AG04450 (cell line): ENCODE measurements at regions not wholly inside any gene's neighbourhood (a gene's known extent, or its start where the extent isn't known, plus 50 kb on each side); places are given as distances from the start of the nearest gene placed in this dataset.
"Not testable (repeated sequence)": the region's sequence is repeated elsewhere in the genome, so short reads cannot be mapped to it uniquely, and the experiment has no call there.

ENCODE experiments used
- CTCF ChIA-PET: fragments of 300-600, 350-600 bp; formaldehyde crosslinking; extraction: SDS; loops from one replicate; lab custom pipeline; 2022; ENCODE audit warnings: antibody characterized with exemption, inconsistent platforms; lab: Charles Lee
- POLR2A ChIA-PET: fragments of 350-600 bp; formaldehyde crosslinking; extraction: SDS; loops from one replicate; lab custom pipeline; 2021; ENCODE audit warnings: antibody characterized with exemption, inconsistent platforms; lab: Yijun Ruan, JAX
- DNase-seq: peaks from one replicate; pipeline ENCODE4 v3.0.0-alpha.2; 2011; ENCODE audit warnings: low read depth, low spot score
- H3K27ac ChIP-seq: one replicate; pipeline ENCODE4 v1.5.1; 2012; ENCODE audit warnings: low read depth, low read length, control low read depth
- H3K27me3 ChIP-seq: one replicate; pipeline ENCODE4 v1.6.0; 2012; ENCODE audit warnings: low read length; ENCODE audit not compliant: control insufficient read depth, insufficient read depth
- H3K4me3 ChIP-seq: 2 replicates; pipeline ENCODE4 v1.5.1; 2011; ENCODE audit warnings: mild to moderate bottlenecking, low read depth, low read length, control low read depth
- H3K9me3 ChIP-seq: 2 replicates; pipeline ENCODE4 v1.5.1; 2012; ENCODE audit warnings: low read length; ENCODE audit not compliant: control insufficient read depth, insufficient read depth
- TF ChIP-seq, protein P1 (sequence below): IDR thresholded peaks from 2 replicates; pipeline ENCODE4 v1.5.1; 2011; ENCODE audit warnings: low read depth, low read length, control low read depth, inconsistent platforms

DNA sequence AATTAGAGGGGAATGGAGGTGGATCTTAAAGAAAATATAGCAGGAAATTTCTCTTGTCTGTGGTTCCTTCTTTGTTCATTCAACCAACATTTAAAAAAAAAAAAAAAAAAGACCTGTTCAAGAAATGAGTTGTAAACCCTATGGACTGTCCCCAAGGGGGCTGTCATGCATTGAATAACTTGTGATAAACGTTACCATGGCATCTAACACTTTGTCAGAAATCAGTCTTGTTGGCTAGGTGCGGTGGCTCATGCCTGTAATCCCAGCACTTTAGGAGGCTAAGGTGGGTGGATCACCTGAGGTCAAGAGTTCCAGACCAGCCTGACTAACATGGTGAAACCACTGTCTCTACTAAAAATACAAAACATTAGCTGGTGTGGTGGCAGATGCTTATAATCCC is 381.7 kb downstream of the BCKDHB start:
- TF ChIP-seq, protein P1, sequence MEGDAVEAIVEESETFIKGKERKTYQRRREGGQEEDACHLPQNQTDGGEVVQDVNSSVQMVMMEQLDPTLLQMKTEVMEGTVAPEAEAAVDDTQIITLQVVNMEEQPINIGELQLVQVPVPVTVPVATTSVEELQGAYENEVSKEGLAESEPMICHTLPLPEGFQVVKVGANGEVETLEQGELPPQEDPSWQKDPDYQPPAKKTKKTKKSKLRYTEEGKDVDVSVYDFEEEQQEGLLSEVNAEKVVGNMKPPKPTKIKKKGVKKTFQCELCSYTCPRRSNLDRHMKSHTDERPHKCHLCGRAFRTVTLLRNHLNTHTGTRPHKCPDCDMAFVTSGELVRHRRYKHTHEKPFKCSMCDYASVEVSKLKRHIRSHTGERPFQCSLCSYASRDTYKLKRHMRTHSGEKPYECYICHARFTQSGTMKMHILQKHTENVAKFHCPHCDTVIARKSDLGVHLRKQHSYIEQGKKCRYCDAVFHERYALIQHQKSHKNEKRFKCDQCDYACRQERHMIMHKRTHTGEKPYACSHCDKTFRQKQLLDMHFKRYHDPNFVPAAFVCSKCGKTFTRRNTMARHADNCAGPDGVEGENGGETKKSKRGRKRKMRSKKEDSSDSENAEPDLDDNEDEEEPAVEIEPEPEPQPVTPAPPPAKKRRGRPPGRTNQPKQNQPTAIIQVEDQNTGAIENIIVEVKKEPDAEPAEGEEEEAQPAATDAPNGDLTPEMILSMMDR, result no peak
- H3K4me3 ChIP-seq, result no peak overlapping the region
- DNase-seq, result no peak
- POLR2A ChIA-PET, result no interaction called here
- CTCF ChIA-PET, result no interaction called here
- no peaks in the 10 kb centered on the region for H3K27me3 ChIP-seq
- no peaks in the 10 kb centered on the region; the same call in 1 of the 2 replicates for H3K9me3 ChIP-seq
- H3K27ac ChIP-seq, result no peak overlapping the region

DNA sequence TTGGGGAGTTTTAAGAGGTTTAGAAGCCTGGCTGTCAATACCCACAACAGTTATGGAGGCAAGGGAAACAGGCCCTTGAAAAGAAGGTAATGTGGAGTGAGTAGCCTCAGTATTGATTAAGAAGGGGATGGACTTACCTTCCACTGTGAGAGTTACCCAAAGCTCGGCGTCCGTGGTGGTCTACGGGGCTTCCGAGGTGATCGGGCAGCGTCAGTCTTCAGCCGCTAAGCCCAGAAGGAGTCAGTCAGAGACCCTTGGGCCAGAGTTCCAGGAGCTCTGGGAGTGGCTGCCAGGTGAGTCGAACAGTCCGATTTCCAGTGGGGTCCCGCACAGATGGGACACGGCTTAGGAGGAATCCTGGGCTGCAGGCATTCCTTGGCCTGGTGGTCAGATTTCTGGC is 379.0 kb downstream of the BCKDHB start:
- CTCF ChIA-PET, DNase-seq, POLR2A ChIA-PET, H3K27me3 ChIP-seq, H3K4me3 ChIP-seq, H3K9me3 ChIP-seq, H3K27ac ChIP-seq: not testable (repeated sequence)

DNA sequence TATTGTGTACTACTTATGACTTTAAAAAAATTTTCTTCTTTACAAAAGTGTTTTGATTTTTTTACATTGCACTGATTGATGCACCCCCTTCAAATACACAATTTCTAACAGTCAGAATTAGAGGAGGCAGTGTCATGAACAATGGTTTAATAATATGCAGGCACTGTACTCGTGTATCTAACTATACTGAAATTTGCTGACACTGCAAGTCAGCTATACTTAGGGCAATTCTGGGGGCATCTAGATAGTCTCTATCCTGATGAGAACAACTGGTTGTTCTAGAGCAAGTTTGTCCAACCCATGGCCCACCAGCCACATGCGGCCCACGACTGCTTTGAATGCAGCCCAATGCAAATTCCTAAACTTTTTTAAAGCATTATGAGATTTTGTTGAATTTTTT is 375.6 kb downstream of the BCKDHB start:
- no peak for DNase-seq
- H3K27ac ChIP-seq, result no peak overlapping the region
- H3K27me3 ChIP-seq, result no peaks in the 10 kb centered on the region
- ChIA-PET POLR2A (no interaction called here), CTCF (no interaction called here)
- TF ChIP-seq, protein P1, result no peak
- H3K9me3 ChIP-seq, result no peaks in the 10 kb centered on the region; the same call in 1 of the 2 replicates
- H3K4me3 ChIP-seq, result no peak overlapping the region

DNA sequence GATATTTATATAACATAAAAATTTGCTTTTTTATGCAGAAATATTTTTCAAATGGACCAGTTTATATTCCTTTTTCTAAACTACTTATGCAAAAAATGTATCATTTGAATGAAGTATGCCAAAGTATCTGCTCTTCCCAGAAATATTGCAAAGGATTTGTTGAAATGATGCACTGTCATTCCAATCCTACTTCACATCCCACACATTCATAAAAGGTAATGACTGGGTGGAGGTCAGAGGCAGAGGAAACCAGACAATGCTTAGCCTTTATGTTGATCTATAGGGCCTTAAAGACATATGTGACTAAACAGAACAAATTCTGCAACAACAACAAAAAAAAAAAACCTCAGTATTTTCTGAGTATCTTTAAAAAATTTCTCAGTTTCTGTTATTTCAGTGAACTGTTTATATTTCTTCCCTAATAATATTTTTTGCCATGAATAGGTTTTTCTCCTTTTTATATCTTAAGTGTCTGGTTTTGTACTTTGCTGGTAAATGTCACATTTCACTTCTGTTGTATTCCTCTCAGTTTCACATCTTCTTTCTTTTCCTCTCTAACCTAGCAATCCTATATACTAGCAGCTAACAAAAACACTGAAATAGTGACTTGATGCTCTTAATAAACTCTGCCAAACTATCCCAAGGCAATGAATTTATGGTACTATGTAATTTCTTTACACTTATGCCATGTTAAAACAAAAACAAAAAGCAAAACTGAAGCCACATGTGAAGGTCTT is 374.1 kb downstream of the BCKDHB start:
- H3K9me3 ChIP-seq, result no peaks in the 10 kb centered on the region; the same call in 1 of the 2 replicates
- H3K4me3 ChIP-seq, result no peak overlapping the region
- POLR2A ChIA-PET, result no interaction called here
- H3K27ac ChIP-seq, result no peak overlapping the region
- TF ChIP-seq, protein P1, result no peak
- no peak for DNase-seq
- no peaks in the 10 kb centered on the region for H3K27me3 ChIP-seq
- CTCF ChIA-PET, result no interaction called here

DNA sequence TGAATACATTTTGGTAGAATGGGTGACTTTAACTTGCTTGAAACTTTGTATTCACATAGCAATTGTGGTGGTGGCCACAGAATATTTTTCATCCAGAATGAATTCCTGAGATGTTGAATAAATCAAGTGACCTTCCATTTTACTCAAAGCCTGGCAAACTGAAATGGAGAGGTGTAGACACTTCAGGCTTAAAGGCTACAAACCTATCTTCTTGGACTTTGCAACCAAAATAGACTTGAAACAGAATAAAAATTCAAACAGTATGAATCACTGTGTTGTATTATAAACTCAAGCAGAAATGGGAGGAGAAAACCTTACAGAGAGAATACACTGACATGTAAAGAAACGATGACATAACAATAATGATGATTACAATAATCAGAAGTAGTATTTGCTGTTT is 371.6 kb downstream of the BCKDHB start:
- no peak overlapping the region for H3K27ac ChIP-seq
- no peaks in the 10 kb centered on the region for H3K27me3 ChIP-seq
- ChIA-PET POLR2A (interaction anchor here (1.0 kb wide), 1 partner anchor 21 kb away, joined by 3 read pairs; no protein-coding TSS in a partner anchor), CTCF (no interaction called here)
- H3K4me3 ChIP-seq, result no peak overlapping the region
- TF ChIP-seq, protein P1, result no peak
- no peaks in the 10 kb centered on the region for H3K9me3 ChIP-seq
- DNase-seq, result no peak
